Caco-2 (cell line): ENCODE measurements at regions not wholly inside any gene's neighbourhood (a gene's known extent, or its start where the extent isn't known, plus 50 kb on each side); places are given as distances from the start of the nearest gene placed in this dataset.

Source experiments
- BruUV-seq: library from RNA; stranded (reverse); fragments of 400-500 nt; replicated peaks from 2 replicates; lab custom pipeline; 2021; lab: Mats Ljungman, UMichigan
- CTCF ChIA-PET: fragments of 300-600 bp; sonication (Branson Sonifier 250); formaldehyde crosslinking; loops from one replicate; lab custom pipeline; 2022; ENCODE audit warnings: antibody characterized with exemption; lab: Charles Lee
- POLR2A ChIA-PET: fragments of 300-600 bp; sonication (Branson Sonifier 250); formaldehyde crosslinking; loops from one replicate; lab custom pipeline; 2022; ENCODE audit warnings: antibody characterized with exemption; lab: Charles Lee
- DNase-seq, 2 experiments: peaks; one replicate each; pipeline versions ENCODE4 v3.0.0 to v3.0.0-alpha.2; 2020 to 2022
- H3K27me3 ChIP-seq: replicated peaks from 2 replicates; pipeline ENCODE4 v1.6.0; 2011; ENCODE audit warnings: low read length; ENCODE audit not compliant: control insufficient read depth, insufficient read depth
- H3K36me3 ChIP-seq: 2 replicates; pipeline ENCODE4 v1.5.1; 2011; ENCODE audit warnings: low read length; ENCODE audit not compliant: control insufficient read depth, insufficient read depth
- H3K4me1 ChIP-seq: fragments of 250-450 bp; sonication (Bioruptor Pico); 2 replicates; pipeline ENCODE4 v1.5.1; 2020; ENCODE audit warnings: mild to moderate bottlenecking
- H3K4me3 ChIP-seq: 2 replicates; pipeline ENCODE4 v1.5.1; 2011; ENCODE audit warnings: low read depth, mild to moderate bottlenecking, control low read depth, low read length
- H3K9me3 ChIP-seq: fragments of 250-450 bp; sonication (Bioruptor Pico); 2 replicates; pipeline ENCODE4 v1.5.1; 2020; ENCODE audit warnings: mild to moderate bottlenecking, moderate library complexity
- H3K27ac Mint-ChIP-seq: one replicate; pipeline ENCODE4 v1.8.0; 2022; ENCODE audit warnings: mixed read lengths; ENCODE audit not compliant: unreplicated experiment
- H3K27me3 Mint-ChIP-seq: one replicate; pipeline ENCODE4 v1.8.0; 2022; ENCODE audit warnings: mixed read lengths; ENCODE audit not compliant: insufficient read depth, unreplicated experiment
- H3K36me3 Mint-ChIP-seq: one replicate; pipeline ENCODE4 v1.8.0; 2022; ENCODE audit warnings: mild to moderate bottlenecking, mixed read lengths; ENCODE audit not compliant: insufficient read depth, unreplicated experiment
- H3K4me1 Mint-ChIP-seq: one replicate; pipeline ENCODE4 v1.8.0; 2022; ENCODE audit warnings: low read depth, mixed read lengths; ENCODE audit not compliant: unreplicated experiment
- H3K4me3 Mint-ChIP-seq: one replicate; pipeline ENCODE4 v1.8.0; 2022; ENCODE audit warnings: mild to moderate bottlenecking, moderate library complexity, mixed read lengths; ENCODE audit not compliant: unreplicated experiment
- H3K9me3 Mint-ChIP-seq: one replicate; pipeline ENCODE4 v1.8.0; 2022; ENCODE audit warnings: mixed read lengths; ENCODE audit not compliant: unreplicated experiment
- CTCF ChIP-seq, 2 experiments: fragments of 200-600 bp in 1 of 2; IDR thresholded peaks; 1 replicate in 1 of 2; 2 replicates in 1 of 2; pipeline versions ENCODE4 v1.5.1 to v1.8.0; 2011 to 2022; ENCODE audit warnings: antibody characterized with exemption in 1 of 2, control low read depth in 1 of 2, inconsistent platforms in 1 of 2, low read depth in 1 of 2, low read length in 1 of 2, mild to moderate bottlenecking in 1 of 2, moderate library complexity in 1 of 2; ENCODE audit not compliant: insufficient read depth in 1 of 2, severe bottlenecking in 1 of 2, unreplicated experiment in 1 of 2
- intact Hi-C: fragments of 100-400 bp; cut with micrococcal nuclease; formaldehyde crosslinking; loops from one replicate; pipeline ENCODE4 v1.10.0; 2022; ENCODE audit not compliant: unreplicated experiment

- H3K27me3 Mint-ChIP-seq: peaks cover 5% of the 10 kb centered on the region
- no peaks in the 10 kb centered on the region for H3K9me3 ChIP-seq
- H3K4me1 Mint-ChIP-seq: no peaks in the 10 kb centered on the region
- no peak for DNase-seq
- ChIA-PET CTCF (no interaction called here), POLR2A (no interaction called here)
- no peaks in the 10 kb centered on the region for H3K4me1 ChIP-seq
- intact Hi-C loops: no loop called here
- no peak overlapping the region for H3K4me3 ChIP-seq
- no peak overlapping the region for H3K27ac Mint-ChIP-seq
- H3K36me3 Mint-ChIP-seq: no peaks in the 10 kb centered on the region
- no peak for TF ChIP-seq CTCF (IDR thresholded peaks at IDR 0.05; ENCODE audit: insufficient read depth in 1 of 2, low read depth in 1 of 2, low read length in 1 of 2, severe bottlenecking in 1 of 2, unreplicated experiment in 1 of 2)
- no peaks in the 10 kb centered on the region for H3K27me3 ChIP-seq
- H3K36me3 ChIP-seq: no peaks in the 10 kb centered on the region
- H3K9me3 Mint-ChIP-seq: no peaks in the 10 kb centered on the region
- no TSS peak for BruUV-seq
- H3K4me3 Mint-ChIP-seq: no peak overlapping the region
These were observed 168.1 kb upstream of the RMP24 start for GRCh38 chr18:35804377-35804776.

GRCh38 chr18:35807811-35808335 is 164.6 kb upstream of the RMP24 start:
- Mint-ChIP-seq H3K4me1 (no peaks in the 10 kb centered on the region), H3K27ac (no peak overlapping the region), H3K4me3 (no peak overlapping the region), H3K27me3 (peaks cover 2% of the 10 kb centered on the region), H3K9me3 (no peaks in the 10 kb centered on the region), H3K36me3 (no peaks in the 10 kb centered on the region)
- H3K4me1 ChIP-seq: no peaks in the 10 kb centered on the region
- ChIA-PET POLR2A (no interaction called here), CTCF (no interaction called here)
- no peak for DNase-seq
- no peaks in the 10 kb centered on the region for H3K27me3 ChIP-seq
- no peaks in the 10 kb centered on the region for H3K9me3 ChIP-seq
- BruUV-seq: no TSS peak
- no peak overlapping the region for H3K4me3 ChIP-seq
- no peaks in the 10 kb centered on the region for H3K36me3 ChIP-seq
- TF ChIP-seq CTCF (IDR thresholded peaks at IDR 0.05; ENCODE audit: insufficient read depth in 1 of 2, low read depth in 1 of 2, low read length in 1 of 2, severe bottlenecking in 1 of 2, unreplicated experiment in 1 of 2): no peak
- intact Hi-C loops: no loop called here

- no peaks in the 10 kb centered on the region for H3K4me1 Mint-ChIP-seq
- CTCF ChIA-PET: no interaction called here
- H3K9me3 Mint-ChIP-seq: no peaks in the 10 kb centered on the region
- DNase-seq: no peak
- Histone ChIP-seq H3K4me1 (no peaks in the 10 kb centered on the region), H3K4me3 (no peak overlapping the region), H3K36me3 (no peaks in the 10 kb centered on the region), H3K9me3 (no peaks in the 10 kb centered on the region), H3K27me3 (no peaks in the 10 kb centered on the region)
- intact Hi-C loops: no loop called here
- H3K36me3 Mint-ChIP-seq: no peaks in the 10 kb centered on the region
- POLR2A ChIA-PET: no interaction called here
- H3K4me3 Mint-ChIP-seq: no peak overlapping the region
- TF ChIP-seq CTCF (IDR thresholded peaks at IDR 0.05; ENCODE audit: insufficient read depth in 1 of 2, low read depth in 1 of 2, low read length in 1 of 2, severe bottlenecking in 1 of 2, unreplicated experiment in 1 of 2): no peak
- no TSS peak for BruUV-seq
- H3K27ac Mint-ChIP-seq: no peak overlapping the region
- peaks cover 2% of the 10 kb centered on the region for H3K27me3 Mint-ChIP-seq
These were observed 163.7 kb upstream of the RMP24 start for GRCh38 chr18:35808796-35809195.
